ENCODE measurements at regions not wholly inside any gene's neighbourhood (a gene's known extent, or its start where the extent isn't known, plus 50 kb on each side); places are given as distances from the start of the nearest gene placed in this dataset.

GRCh38 chr3:187565701-187566100 is 104.5 kb downstream of the SST start:
- no peak for TF ChIP-seq CTCF (tag by site-specific recombination; IDR thresholded peaks at IDR 0.05)
- TF ChIP-seq ZNF138 (tag by site-specific recombination; IDR thresholded peaks at IDR 0.05; ENCODE audit: borderline replicate concordance) = no peak
- TF ChIP-seq ZFP69B (tag by site-specific recombination; IDR thresholded peaks at IDR 0.05) = no peak
- TF ChIP-seq REST (tag by site-specific recombination; IDR thresholded peaks at IDR 0.05) = no peak
- no peak for TF ChIP-seq ZFP3 (tag by site-specific recombination; IDR thresholded peaks at IDR 0.05; ENCODE audit: low read depth)
- TF ChIP-seq ZNF549 (tag by site-specific recombination; IDR thresholded peaks at IDR 0.05) = no peak
- TF ChIP-seq ELK4 (IDR thresholded peaks at IDR 0.05; ENCODE audit: borderline replicate concordance, low read depth, low read length) = no peak

Data from HEK293 (cell line).